Testis (tissue), 2 donors: ENCODE measurements at regions not wholly inside any gene's neighbourhood (a gene's known extent, or its start where the extent isn't known, plus 50 kb on each side); places are given as distances from the start of the nearest gene placed in this dataset.

ENCODE experiments used
- CTCF ChIP-seq, 3 experiments: fragments of 450-650 bp in 2 of 3; fragments of 200-600 bp in 1 of 3; sonication (generic) in 1 of 3; IDR thresholded peaks; one replicate each; pipeline ENCODE4 v1.5.1; 2016 to 2019; ENCODE audit warnings: antibody characterized with exemption in 3 of 3, mild to moderate bottlenecking in 2 of 3, moderate library complexity in 1 of 3
- POLR2A ChIP-seq: fragments of 450-650 bp; IDR thresholded peaks from one replicate; pipeline ENCODE4 v1.6.1; 2017; ENCODE audit warnings: antibody characterized with exemption, mild to moderate bottlenecking, moderate library complexity

GRCh38 chr2:181281206-181281832 is 175.9 kb upstream of the ITGA4 start:
- TF ChIP-seq CTCF (IDR thresholded peaks at IDR 0.05) (no peak), POLR2A (no peak)
